ENCODE measurements at regions not wholly inside any gene's neighbourhood (a gene's known extent, or its start where the extent isn't known, plus 50 kb on each side); places are given as distances from the start of the nearest gene placed in this dataset.
"Not testable (repeated sequence)": the region's sequence is repeated elsewhere in the genome, so short reads cannot be mapped to it uniquely, and the experiment has no call there.

GRCh38 chr9:64776269-64776668, 508.7 kb downstream of the FOXD4L5 start:
- not testable (repeated sequence) for TF ChIP-seq CTCF, POLR2A (IDR thresholded peaks at IDR 0.05)

Data from right lobe of liver (tissue), 4 donors.